Trophoblast cell (in vitro differentiated cells and primary cell): ENCODE measurements at regions not wholly inside any gene's neighbourhood (a gene's known extent, or its start where the extent isn't known, plus 50 kb on each side); places are given as distances from the start of the nearest gene placed in this dataset.

Experiments
- DNase-seq, 2 donors: peaks; one replicate each; pipeline ENCODE4 v3.0.0-alpha.2; 2016
- H2AFZ ChIP-seq: 2 replicates; pipeline ENCODE4 v1.6.1; 2013; ENCODE audit warnings: low read length, moderate library complexity, mild to moderate bottlenecking; ENCODE audit not compliant: insufficient read depth, poor library complexity
- H2AK5ac ChIP-seq: 2 replicates; pipeline ENCODE4 v1.6.1; 2013; ENCODE audit warnings: mild to moderate bottlenecking, low read length
- H2BK120ac ChIP-seq: 2 replicates; pipeline ENCODE4 v1.6.1; 2013; ENCODE audit warnings: low read length, mild to moderate bottlenecking, moderate library complexity; ENCODE audit not compliant: insufficient read depth, poor library complexity
- H2BK12ac ChIP-seq: 2 replicates; pipeline ENCODE4 v1.6.1; 2013; ENCODE audit warnings: mild to moderate bottlenecking, low read length, moderate library complexity
- H2BK5ac ChIP-seq: 2 replicates; pipeline ENCODE4 v1.6.1; 2013; ENCODE audit warnings: low read length, low read depth, moderate library complexity, mild to moderate bottlenecking; ENCODE audit not compliant: poor library complexity
- H3K14ac ChIP-seq: 2 replicates; pipeline ENCODE4 v1.6.1; 2013; ENCODE audit warnings: mild to moderate bottlenecking, low read length
- H3K18ac ChIP-seq: 2 replicates; pipeline ENCODE4 v1.6.1; 2013; ENCODE audit warnings: mild to moderate bottlenecking, low read length
- H3K23ac ChIP-seq: 2 replicates; pipeline ENCODE4 v1.6.1; 2013; ENCODE audit warnings: low read length
- H3K27ac ChIP-seq: 2 replicates; pipeline ENCODE4 v1.5.1; 2013; ENCODE audit warnings: low read depth, mild to moderate bottlenecking, inconsistent platforms, low read length, moderate library complexity
- H3K27me3 ChIP-seq: 2 replicates; pipeline ENCODE4 v1.6.1; 2013; ENCODE audit warnings: inconsistent platforms, mild to moderate bottlenecking, low read length, moderate library complexity; ENCODE audit not compliant: insufficient read depth
- H3K36me3 ChIP-seq, 2 experiments: 1 replicate in 1 of 2; 2 replicates in 1 of 2; pipeline ENCODE4 v1.6.1; 2013; ENCODE audit warnings: low read length in 2 of 2, mild to moderate bottlenecking in 2 of 2, moderate library complexity in 1 of 2; ENCODE audit not compliant: insufficient read depth in 2 of 2, control insufficient read depth in 1 of 2
- H3K4ac ChIP-seq: 2 replicates; pipeline ENCODE4 v1.6.1; 2013; ENCODE audit warnings: low read depth, mild to moderate bottlenecking, low read length, moderate library complexity
- H3K4me1 ChIP-seq, 2 experiments: 1 replicate in 1 of 2; 2 replicates in 1 of 2; pipeline ENCODE4 v1.6.1; 2013; ENCODE audit warnings: low read length in 2 of 2, mild to moderate bottlenecking in 2 of 2, moderate library complexity in 1 of 2; ENCODE audit not compliant: insufficient read depth in 2 of 2, control insufficient read depth in 1 of 2
- H3K4me2 ChIP-seq: 2 replicates; pipeline ENCODE4 v1.6.1; 2013; ENCODE audit warnings: inconsistent platforms, mild to moderate bottlenecking, low read length, moderate library complexity
- H3K4me3 ChIP-seq: 2 replicates; pipeline ENCODE4 v1.5.1; 2013; ENCODE audit warnings: mild to moderate bottlenecking, low read depth, low read length, inconsistent platforms
- H3K79me1 ChIP-seq: one replicate; pipeline ENCODE4 v1.6.1; 2013; ENCODE audit warnings: low read length
- H3K79me2 ChIP-seq: 2 replicates; pipeline ENCODE4 v1.6.1; 2013; ENCODE audit warnings: low read length, mild to moderate bottlenecking; ENCODE audit not compliant: control insufficient read depth, insufficient read depth, poor library complexity
- H3K9ac ChIP-seq: 2 replicates; pipeline ENCODE4 v1.6.1; 2013; ENCODE audit warnings: mild to moderate bottlenecking, low read length
- H3K9me3 ChIP-seq: 2 replicates; pipeline ENCODE4 v1.6.1; 2013; ENCODE audit warnings: low read depth, mild to moderate bottlenecking, control low read depth, inconsistent platforms, low read length; ENCODE audit not compliant: insufficient read depth
- H4K12ac ChIP-seq: 2 replicates; pipeline ENCODE4 v1.6.1; 2013; ENCODE audit warnings: low read depth, mild to moderate bottlenecking, low read length, moderate library complexity
- H4K8ac ChIP-seq: 2 replicates; pipeline ENCODE4 v1.6.1; 2013; ENCODE audit warnings: low read depth, mild to moderate bottlenecking, low read length, moderate library complexity
- H4K91ac ChIP-seq: one replicate; pipeline ENCODE4 v1.6.1; 2013; ENCODE audit warnings: low read depth, mild to moderate bottlenecking, low read length, moderate library complexity
- WGBS: extraction: QIAGEN DNeasy Blood & Tissue Kit; methylation state at CpG from one replicate; pipeline ENCODE4 v1.1.7; 2013; ENCODE audit warnings: missing lambda C conversion rate; ENCODE audit not compliant: insufficient read length, insufficient coverage; ENCODE audit errors: extremely low coverage; 5-methylcytosine and 5-hydroxymethylcytosine counted together

DNA sequence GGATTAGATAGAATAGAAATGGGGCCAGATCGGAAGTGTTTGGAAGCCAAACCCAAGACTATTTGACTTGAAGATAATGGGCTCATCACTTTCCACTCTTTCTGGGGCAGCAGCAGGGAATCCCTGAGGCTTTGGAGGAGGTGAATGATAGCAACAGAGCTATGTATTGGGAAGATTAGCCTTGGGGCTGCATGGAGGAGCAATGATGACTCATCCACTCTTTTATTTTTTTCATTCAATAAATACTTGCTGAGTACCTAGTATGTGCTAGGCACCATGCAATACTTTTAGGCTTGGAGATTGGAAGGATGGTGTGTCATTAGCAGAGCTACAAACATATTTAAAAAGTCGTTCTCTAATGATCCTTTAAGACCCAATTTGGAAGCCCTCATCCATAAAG lies 166.9 kb upstream of the FOXD3 start:
- no peaks in the 10 kb centered on the region for H3K36me3 ChIP-seq
- no peak overlapping the region for H3K4ac ChIP-seq
- no peaks in the 10 kb centered on the region for H3K79me2 ChIP-seq
- no peak overlapping the region for H4K91ac ChIP-seq
- H3K27ac ChIP-seq: no peak overlapping the region
- H3K9me3 ChIP-seq: no peaks in the 10 kb centered on the region
- no peak overlapping the region for H2BK5ac ChIP-seq
- no peak overlapping the region for H3K14ac ChIP-seq
- H3K9ac ChIP-seq: no peak overlapping the region
- no peaks in the 10 kb centered on the region for H3K27me3 ChIP-seq
- H3K18ac ChIP-seq: no peak overlapping the region
- no peak overlapping the region for H3K4me2 ChIP-seq
- H3K4me1 ChIP-seq: peaks cover 0 to 2% of the 10 kb centered on the region in 2 experiments
- no peak overlapping the region for H4K12ac ChIP-seq
- no peak overlapping the region for H4K8ac ChIP-seq
- no peak overlapping the region for H2BK12ac ChIP-seq
- no CpG with 5 or more reads among the region's 2 CpGs for WGBS
- no peak overlapping the region for H3K4me3 ChIP-seq
- H3K79me1 ChIP-seq: no peaks in the 10 kb centered on the region
- no peak overlapping the region for H2AFZ ChIP-seq
- H2AK5ac ChIP-seq: no peak overlapping the region
- H3K23ac ChIP-seq: no peak overlapping the region
- DNase-seq: no peak
- H2BK120ac ChIP-seq: no peak overlapping the region

DNA sequence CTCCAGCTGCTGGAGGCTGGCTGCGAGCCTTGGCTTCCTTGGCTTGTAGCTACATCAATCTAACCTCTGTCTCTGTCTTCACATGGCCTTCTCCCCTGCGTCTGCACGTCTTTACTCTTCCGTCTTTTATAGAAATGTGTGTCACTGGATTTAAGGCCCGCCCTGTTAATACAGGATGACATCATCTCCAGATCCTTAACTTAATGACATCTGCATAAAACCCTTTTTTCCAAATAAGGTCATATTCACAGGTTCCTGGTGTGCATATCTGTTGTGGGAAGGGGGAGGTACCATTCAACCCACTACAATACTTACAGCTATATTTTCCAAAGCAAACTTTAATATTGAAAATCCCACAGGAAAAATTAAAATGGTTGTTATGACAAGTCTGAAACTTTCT lies 165.3 kb upstream of the FOXD3 start:
- Histone ChIP-seq H2BK5ac (no peak overlapping the region), H3K9me3 (no peaks in the 10 kb centered on the region), H4K91ac (no peak overlapping the region), H3K9ac (no peak overlapping the region), H3K79me1 (no peaks in the 10 kb centered on the region), H3K27me3 (no peaks in the 10 kb centered on the region), H3K4ac (no peak overlapping the region), H3K4me3 (no peak overlapping the region), H4K8ac (no peak overlapping the region), H3K14ac (no peak overlapping the region), H2AK5ac (no peak overlapping the region), H4K12ac (no peak overlapping the region), H3K4me1 (peaks cover 0 to 2% of the 10 kb centered on the region in 2 experiments), H3K27ac (no peak overlapping the region), H3K79me2 (no peaks in the 10 kb centered on the region), H2BK12ac (no peak overlapping the region), H3K4me2 (no peak overlapping the region), H3K36me3 (no peaks in the 10 kb centered on the region), H3K23ac (no peak overlapping the region), H2BK120ac (no peak overlapping the region), H2AFZ (no peak overlapping the region), H3K18ac (no peak overlapping the region)
- DNase-seq: no peak
- no CpG with 5 or more reads among the region's 5 CpGs for WGBS

DNA sequence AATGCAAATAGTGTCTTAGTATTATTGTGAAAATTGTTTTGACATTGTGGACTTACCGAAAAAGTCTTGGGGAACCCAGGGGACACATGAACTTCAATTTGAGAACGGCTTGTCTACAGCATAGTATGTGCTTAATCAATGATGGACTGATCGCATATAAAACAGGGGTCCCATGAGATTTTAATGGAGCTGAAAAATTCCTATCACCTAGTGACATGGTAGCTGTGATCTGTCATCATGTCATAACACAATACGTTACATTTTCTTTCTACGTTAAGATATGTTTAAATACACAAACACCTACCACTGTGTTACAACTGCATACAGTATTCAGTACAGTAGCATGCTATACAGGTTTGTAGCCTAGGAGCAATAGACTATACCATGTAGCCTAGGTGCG lies 153.3 kb upstream of the FOXD3 start:
- H3K23ac ChIP-seq: no peak overlapping the region
- H4K8ac ChIP-seq: no peak overlapping the region
- no peak overlapping the region for H2BK5ac ChIP-seq
- H3K9ac ChIP-seq: no peak overlapping the region
- no peak overlapping the region for H3K27ac ChIP-seq
- H2AK5ac ChIP-seq: no peak overlapping the region
- H3K14ac ChIP-seq: no peak overlapping the region
- no peaks in the 10 kb centered on the region for H3K9me3 ChIP-seq
- H2BK12ac ChIP-seq: no peak overlapping the region
- H3K4me3 ChIP-seq: no peak overlapping the region
- no peaks in the 10 kb centered on the region for H3K79me1 ChIP-seq
- no peaks in the 10 kb centered on the region for H3K27me3 ChIP-seq
- no CpG with 5 or more reads among the region's 6 CpGs for WGBS
- H4K91ac ChIP-seq: no peak overlapping the region
- DNase-seq: no peak
- H3K36me3 ChIP-seq: no peaks in the 10 kb centered on the region
- H4K12ac ChIP-seq: no peak overlapping the region
- no peak overlapping the region for H3K18ac ChIP-seq
- no peaks in the 10 kb centered on the region for H3K79me2 ChIP-seq
- H3K4ac ChIP-seq: no peak overlapping the region
- no peak overlapping the region for H2BK120ac ChIP-seq
- no peak overlapping the region for H2AFZ ChIP-seq
- no peaks in the 10 kb centered on the region for H3K4me1 ChIP-seq
- no peak overlapping the region for H3K4me2 ChIP-seq

DNA sequence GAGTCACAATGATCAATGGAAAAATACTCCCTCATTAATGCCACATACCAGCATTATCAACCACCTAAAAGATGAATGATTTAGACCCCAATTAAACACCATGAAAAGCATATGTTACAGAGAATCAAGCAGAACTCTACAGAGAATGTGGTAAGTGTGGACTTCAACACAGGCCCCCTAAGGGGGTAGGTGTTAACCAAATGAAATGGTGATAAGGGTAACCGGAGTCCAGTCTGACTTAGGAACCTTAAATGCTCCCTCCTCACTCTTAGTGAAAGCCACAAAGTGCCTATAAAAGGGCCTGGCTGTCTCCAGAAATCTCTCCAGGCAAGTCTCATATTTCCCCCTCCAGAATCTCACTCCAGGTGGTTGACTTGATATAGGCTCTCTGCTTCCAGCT lies 149.2 kb upstream of the FOXD3 start:
- H3K4me1 ChIP-seq: no peaks in the 10 kb centered on the region
- no peaks in the 10 kb centered on the region for H3K9me3 ChIP-seq
- no peak overlapping the region for H2AFZ ChIP-seq
- H3K4me2 ChIP-seq: no peak overlapping the region
- no peak overlapping the region for H3K4ac ChIP-seq
- H4K91ac ChIP-seq: no peak overlapping the region
- no peaks in the 10 kb centered on the region for H3K27me3 ChIP-seq
- no peak overlapping the region for H3K4me3 ChIP-seq
- WGBS: no CpG with 5 or more reads among the region's 1 CpG
- H3K14ac ChIP-seq: no peak overlapping the region
- H3K9ac ChIP-seq: no peak overlapping the region
- no peak overlapping the region for H2BK120ac ChIP-seq
- H3K23ac ChIP-seq: no peak overlapping the region
- no peak overlapping the region for H2BK5ac ChIP-seq
- DNase-seq: no peak
- H3K27ac ChIP-seq: no peak overlapping the region
- no peaks in the 10 kb centered on the region for H3K79me2 ChIP-seq
- H3K79me1 ChIP-seq: no peaks in the 10 kb centered on the region
- no peak overlapping the region for H3K18ac ChIP-seq
- H2BK12ac ChIP-seq: no peak overlapping the region
- no peaks in the 10 kb centered on the region for H3K36me3 ChIP-seq
- no peak overlapping the region for H2AK5ac ChIP-seq
- H4K8ac ChIP-seq: no peak overlapping the region
- no peak overlapping the region for H4K12ac ChIP-seq
